Panc1 (cell line): ENCODE measurements at regions not wholly inside any gene's neighbourhood (a gene's known extent, or its start where the extent isn't known, plus 50 kb on each side); places are given as distances from the start of the nearest gene placed in this dataset.

ENCODE experiments used
- ATAC-seq: fragments of 200-7000 bp; cut with Tn5 transposase; 2 replicates; pipeline ENCODE4 v1.9.1; 2020; ENCODE audit warnings: mild to moderate bottlenecking, moderate library complexity
- BruUV-seq: library from RNA; stranded (reverse); fragments of 400-500 nt; replicated peaks from 2 replicates; lab custom pipeline; 2021; lab: Mats Ljungman, UMichigan
- CTCF ChIA-PET: fragments of 300-600 bp; sonication (Branson Sonifier 250); formaldehyde crosslinking; loops from one replicate; lab custom pipeline; 2022; ENCODE audit warnings: antibody characterized with exemption; lab: Charles Lee
- POLR2A ChIA-PET: fragments of 300-600 bp; sonication (Branson Sonifier 250); formaldehyde crosslinking; loops from one replicate; lab custom pipeline; 2022; ENCODE audit warnings: antibody characterized with exemption; lab: Charles Lee
- DNase-seq: peaks from one replicate; pipeline ENCODE4 v3.0.0-alpha.2; 2010; ENCODE audit warnings: low read depth, low spot score
- H3K27ac ChIP-seq: 2 replicates; pipeline ENCODE4 v1.5.1; 2011; ENCODE audit warnings: mild to moderate bottlenecking, low read length, inconsistent platforms
- H3K27me3 ChIP-seq: fragments of 200-500 bp; sonication (Bioruptor generic); 2 replicates; pipeline ENCODE4 v1.6.0; 2014; ENCODE audit warnings: low read length, inconsistent platforms; ENCODE audit not compliant: control insufficient read depth, insufficient read depth
- H3K36me3 ChIP-seq: fragments of 200-500 bp; sonication (Bioruptor generic); 2 replicates; pipeline ENCODE4 v1.5.1; 2014; ENCODE audit warnings: inconsistent platforms, mild to moderate bottlenecking, low read length, moderate library complexity; ENCODE audit not compliant: control insufficient read depth, insufficient read depth
- H3K4me1 ChIP-seq: 2 replicates; pipeline ENCODE4 v1.5.1; 2011; ENCODE audit warnings: inconsistent platforms, mild to moderate bottlenecking, low read length, moderate library complexity; ENCODE audit not compliant: control insufficient read depth, insufficient read depth
- H3K4me3 ChIP-seq, 2 experiments: 2 replicates each; pipeline ENCODE4 v1.5.1; 2011 to 2012; ENCODE audit warnings: low read depth in 2 of 2, low read length in 2 of 2, mild to moderate bottlenecking in 2 of 2, inconsistent platforms in 1 of 2, moderate library complexity in 1 of 2
- H3K9me3 ChIP-seq: fragments of 200-500 bp; sonication (Bioruptor generic); 2 replicates; pipeline ENCODE4 v1.5.1; 2014; ENCODE audit warnings: low read depth, mild to moderate bottlenecking, inconsistent platforms, low read length, moderate library complexity; ENCODE audit not compliant: control insufficient read depth, insufficient read depth
- POLR2AphosphoS5 ChIP-seq: IDR thresholded peaks from 2 replicates; pipeline ENCODE4 v1.6.1; 2012; ENCODE audit warnings: mild to moderate bottlenecking, low read depth, low read length, moderate library complexity
- SIN3A ChIP-seq: IDR thresholded peaks from 2 replicates; pipeline ENCODE4 v1.6.1; 2012; ENCODE audit warnings: low read depth, mild to moderate bottlenecking, low read length, moderate library complexity, borderline replicate concordance; ENCODE audit not compliant: insufficient read depth
- TCF7L2 ChIP-seq: IDR thresholded peaks from 2 replicates; pipeline ENCODE4 v1.6.1; 2011; ENCODE audit warnings: mild to moderate bottlenecking, low read depth, low read length, inconsistent platforms
- in situ Hi-C: cut with HindIII; loops from 2 replicates; pipeline ENCODE4 v1.10.0; 2016; ENCODE audit warnings: low sequenced_read_pairs, low pct_unique_long_range_greater_than_20kb
- intact Hi-C: fragments of 100-400 bp; cut with micrococcal nuclease; formaldehyde crosslinking; loops from one replicate; pipeline ENCODE4 v1.10.0; 2022; ENCODE audit not compliant: unreplicated experiment
- TF ChIP-seq, protein P1 (sequence below), 2 experiments: IDR thresholded peaks; 2 replicates each; pipeline ENCODE4 v1.6.1; 2011 to 2012; ENCODE audit warnings: low read depth in 2 of 2, control low read depth in 1 of 2, low read length in 1 of 2, mild to moderate bottlenecking in 1 of 2, moderate library complexity in 1 of 2; ENCODE audit not compliant: insufficient read depth in 1 of 2
- TF ChIP-seq, protein P2 (sequence below): fragments of 450-650 bp; IDR thresholded peaks from 2 replicates; pipeline ENCODE4 v1.5.1; 2017; ENCODE audit warnings: mild to moderate bottlenecking

DNA sequence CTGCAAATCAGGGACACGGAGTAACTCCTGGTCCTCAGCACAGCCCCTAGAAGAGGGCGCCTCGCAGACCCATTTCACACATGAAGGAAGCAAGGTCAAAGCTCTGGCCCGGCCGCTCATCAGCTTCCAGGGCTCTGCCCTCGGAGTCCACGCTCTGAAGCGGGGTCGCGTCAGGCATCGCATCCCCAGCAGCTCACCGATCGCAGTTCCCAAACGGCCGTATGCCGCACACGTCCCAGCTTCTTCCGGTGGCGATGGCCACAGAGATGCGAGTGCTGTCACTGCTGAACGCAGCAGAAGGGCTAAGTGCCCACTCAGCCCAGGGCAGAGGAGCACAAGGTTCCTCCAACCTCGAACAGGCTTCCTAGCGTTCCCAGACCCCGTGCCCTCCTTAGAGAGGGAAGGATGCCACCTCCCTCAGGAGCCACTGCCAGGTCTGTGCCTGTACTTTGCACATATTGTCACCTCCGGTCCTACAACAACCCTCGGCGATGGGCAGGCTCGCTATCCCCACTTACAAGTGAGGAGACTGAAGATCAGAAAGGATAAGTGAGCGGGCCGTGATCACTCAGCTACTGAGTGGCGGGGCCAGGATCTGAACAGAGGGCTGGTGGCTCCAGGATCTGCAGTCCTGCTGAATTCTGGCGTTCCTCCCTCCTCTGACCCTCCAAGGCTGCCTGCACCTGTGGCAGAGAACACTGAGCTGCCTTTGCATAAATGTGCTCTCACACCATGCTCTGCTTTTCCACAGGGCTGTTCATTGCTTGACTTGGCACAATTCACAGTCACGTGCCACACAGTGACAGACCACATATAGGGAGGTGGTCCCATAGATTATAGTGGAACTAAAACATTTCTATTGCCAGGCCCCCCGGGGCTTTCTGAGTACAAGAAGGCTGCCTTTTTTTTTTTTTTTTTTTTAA lies 71.4 kb downstream of the COPS8 start:
- H3K4me1 ChIP-seq = no peaks in the 10 kb centered on the region; the same call in 1 of the 2 replicates
- H3K4me3 ChIP-seq = no peak overlapping the region
- H3K27me3 ChIP-seq = no peaks in the 10 kb centered on the region
- DNase-seq = no peak
- in situ Hi-C loops = no loop called here
- H3K9me3 ChIP-seq = no peaks in the 10 kb centered on the region
- ChIA-PET CTCF (no interaction called here), POLR2A (no interaction called here)
- no peak for ATAC-seq
- TF ChIP-seq TCF7L2 (no peak), POLR2AphosphoS5 (no peak), SIN3A (no peak)
- TF ChIP-seq, protein P1, sequence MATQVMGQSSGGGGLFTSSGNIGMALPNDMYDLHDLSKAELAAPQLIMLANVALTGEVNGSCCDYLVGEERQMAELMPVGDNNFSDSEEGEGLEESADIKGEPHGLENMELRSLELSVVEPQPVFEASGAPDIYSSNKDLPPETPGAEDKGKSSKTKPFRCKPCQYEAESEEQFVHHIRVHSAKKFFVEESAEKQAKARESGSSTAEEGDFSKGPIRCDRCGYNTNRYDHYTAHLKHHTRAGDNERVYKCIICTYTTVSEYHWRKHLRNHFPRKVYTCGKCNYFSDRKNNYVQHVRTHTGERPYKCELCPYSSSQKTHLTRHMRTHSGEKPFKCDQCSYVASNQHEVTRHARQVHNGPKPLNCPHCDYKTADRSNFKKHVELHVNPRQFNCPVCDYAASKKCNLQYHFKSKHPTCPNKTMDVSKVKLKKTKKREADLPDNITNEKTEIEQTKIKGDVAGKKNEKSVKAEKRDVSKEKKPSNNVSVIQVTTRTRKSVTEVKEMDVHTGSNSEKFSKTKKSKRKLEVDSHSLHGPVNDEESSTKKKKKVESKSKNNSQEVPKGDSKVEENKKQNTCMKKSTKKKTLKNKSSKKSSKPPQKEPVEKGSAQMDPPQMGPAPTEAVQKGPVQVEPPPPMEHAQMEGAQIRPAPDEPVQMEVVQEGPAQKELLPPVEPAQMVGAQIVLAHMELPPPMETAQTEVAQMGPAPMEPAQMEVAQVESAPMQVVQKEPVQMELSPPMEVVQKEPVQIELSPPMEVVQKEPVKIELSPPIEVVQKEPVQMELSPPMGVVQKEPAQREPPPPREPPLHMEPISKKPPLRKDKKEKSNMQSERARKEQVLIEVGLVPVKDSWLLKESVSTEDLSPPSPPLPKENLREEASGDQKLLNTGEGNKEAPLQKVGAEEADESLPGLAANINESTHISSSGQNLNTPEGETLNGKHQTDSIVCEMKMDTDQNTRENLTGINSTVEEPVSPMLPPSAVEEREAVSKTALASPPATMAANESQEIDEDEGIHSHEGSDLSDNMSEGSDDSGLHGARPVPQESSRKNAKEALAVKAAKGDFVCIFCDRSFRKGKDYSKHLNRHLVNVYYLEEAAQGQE (IDR thresholded peaks at IDR 0.05; ENCODE audit: insufficient read depth in 1 of 2, low read depth in 2 of 2, low read length in 1 of 2) = no peak
- TF ChIP-seq, protein P2, sequence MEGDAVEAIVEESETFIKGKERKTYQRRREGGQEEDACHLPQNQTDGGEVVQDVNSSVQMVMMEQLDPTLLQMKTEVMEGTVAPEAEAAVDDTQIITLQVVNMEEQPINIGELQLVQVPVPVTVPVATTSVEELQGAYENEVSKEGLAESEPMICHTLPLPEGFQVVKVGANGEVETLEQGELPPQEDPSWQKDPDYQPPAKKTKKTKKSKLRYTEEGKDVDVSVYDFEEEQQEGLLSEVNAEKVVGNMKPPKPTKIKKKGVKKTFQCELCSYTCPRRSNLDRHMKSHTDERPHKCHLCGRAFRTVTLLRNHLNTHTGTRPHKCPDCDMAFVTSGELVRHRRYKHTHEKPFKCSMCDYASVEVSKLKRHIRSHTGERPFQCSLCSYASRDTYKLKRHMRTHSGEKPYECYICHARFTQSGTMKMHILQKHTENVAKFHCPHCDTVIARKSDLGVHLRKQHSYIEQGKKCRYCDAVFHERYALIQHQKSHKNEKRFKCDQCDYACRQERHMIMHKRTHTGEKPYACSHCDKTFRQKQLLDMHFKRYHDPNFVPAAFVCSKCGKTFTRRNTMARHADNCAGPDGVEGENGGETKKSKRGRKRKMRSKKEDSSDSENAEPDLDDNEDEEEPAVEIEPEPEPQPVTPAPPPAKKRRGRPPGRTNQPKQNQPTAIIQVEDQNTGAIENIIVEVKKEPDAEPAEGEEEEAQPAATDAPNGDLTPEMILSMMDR = no peak
- peak overlapping the region; percentile 66; the same call in 1 of the 2 replicates for H3K27ac ChIP-seq
- H3K36me3 ChIP-seq = no peaks in the 10 kb centered on the region
- intact Hi-C loops = loop anchor here (10.0 kb wide), 2 partner anchors 248 to 318 kb away; no protein-coding TSS in a partner anchor
- BruUV-seq = no TSS peak

DNA sequence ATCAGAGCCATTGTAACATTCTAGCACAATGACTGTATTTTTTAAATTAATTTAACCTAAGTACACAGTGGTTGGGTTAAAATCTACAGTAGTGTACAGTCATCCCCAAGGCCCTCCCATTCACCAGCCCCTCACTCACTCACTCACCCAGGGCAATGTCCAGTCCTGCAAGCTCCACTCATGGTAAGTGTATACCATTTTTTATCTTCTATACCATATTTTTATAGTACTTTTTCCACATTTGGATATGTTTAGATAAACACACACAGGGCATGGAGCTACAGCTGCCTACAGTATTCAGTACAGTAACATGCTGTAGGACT lies 72.1 kb downstream of the COPS8 start:
- no peaks in the 10 kb centered on the region for H3K9me3 ChIP-seq
- H3K36me3 ChIP-seq = no peaks in the 10 kb centered on the region
- DNase-seq (no peak), ATAC-seq (no peak)
- H3K4me1 ChIP-seq = no peaks in the 10 kb centered on the region; the same call in 1 of the 2 replicates
- intact Hi-C loops = loop anchor here (10.0 kb wide), 2 partner anchors 247 to 317 kb away; no protein-coding TSS in a partner anchor
- H3K27ac ChIP-seq = no peak overlapping the region
- CTCF ChIA-PET = no interaction called here
- POLR2A ChIA-PET = no interaction called here
- no peaks in the 10 kb centered on the region for H3K27me3 ChIP-seq
- in situ Hi-C loops = no loop called here
- BruUV-seq = no TSS peak
- no peak overlapping the region for H3K4me3 ChIP-seq
- no peak for TF ChIP-seq TCF7L2
- TF ChIP-seq, protein P1 (IDR thresholded peaks at IDR 0.05; ENCODE audit: insufficient read depth in 1 of 2, low read depth in 2 of 2, low read length in 1 of 2) = no peak
- no peak for TF ChIP-seq POLR2AphosphoS5
- TF ChIP-seq, protein P2 = no peak
- TF ChIP-seq SIN3A = no peak
